ENCODE measurements at regions not wholly inside any gene's neighbourhood (a gene's known extent, or its start where the extent isn't known, plus 50 kb on each side); places are given as distances from the start of the nearest gene placed in this dataset.

DNA sequence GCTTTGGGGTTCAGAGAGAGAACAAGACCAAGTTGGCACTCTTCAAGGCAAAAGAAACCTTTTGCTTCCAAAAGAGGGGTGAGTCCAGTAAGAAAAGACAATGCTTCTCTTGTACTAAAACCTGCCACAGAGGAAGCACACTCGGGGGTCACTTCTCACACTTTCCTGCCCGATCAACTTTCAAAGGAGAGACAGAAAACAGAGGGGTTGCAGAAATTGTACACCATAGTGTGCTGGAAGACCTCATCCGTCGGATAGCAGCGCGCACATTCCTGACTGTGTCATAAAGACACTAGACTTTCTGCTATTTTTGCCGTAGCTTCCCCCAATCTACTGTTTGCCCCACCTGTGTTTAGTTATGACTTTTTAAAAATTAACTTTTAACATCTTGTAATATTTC is 66.9 kb downstream of the OR2K2 start:
- no peak for DNase-seq (ENCODE audit: extremely low spot score in 2 of 2)
- intact Hi-C loops (cut with DNase I) = no loop called here
- TF ChIP-seq, protein P1, sequence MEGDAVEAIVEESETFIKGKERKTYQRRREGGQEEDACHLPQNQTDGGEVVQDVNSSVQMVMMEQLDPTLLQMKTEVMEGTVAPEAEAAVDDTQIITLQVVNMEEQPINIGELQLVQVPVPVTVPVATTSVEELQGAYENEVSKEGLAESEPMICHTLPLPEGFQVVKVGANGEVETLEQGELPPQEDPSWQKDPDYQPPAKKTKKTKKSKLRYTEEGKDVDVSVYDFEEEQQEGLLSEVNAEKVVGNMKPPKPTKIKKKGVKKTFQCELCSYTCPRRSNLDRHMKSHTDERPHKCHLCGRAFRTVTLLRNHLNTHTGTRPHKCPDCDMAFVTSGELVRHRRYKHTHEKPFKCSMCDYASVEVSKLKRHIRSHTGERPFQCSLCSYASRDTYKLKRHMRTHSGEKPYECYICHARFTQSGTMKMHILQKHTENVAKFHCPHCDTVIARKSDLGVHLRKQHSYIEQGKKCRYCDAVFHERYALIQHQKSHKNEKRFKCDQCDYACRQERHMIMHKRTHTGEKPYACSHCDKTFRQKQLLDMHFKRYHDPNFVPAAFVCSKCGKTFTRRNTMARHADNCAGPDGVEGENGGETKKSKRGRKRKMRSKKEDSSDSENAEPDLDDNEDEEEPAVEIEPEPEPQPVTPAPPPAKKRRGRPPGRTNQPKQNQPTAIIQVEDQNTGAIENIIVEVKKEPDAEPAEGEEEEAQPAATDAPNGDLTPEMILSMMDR (IDR thresholded peaks at IDR 0.05) = no peak
- TF ChIP-seq POLR2AphosphoS5 (IDR thresholded peaks at IDR 0.05; ENCODE audit: insufficient read depth in 1 of 2, low read depth in 1 of 2) (no peak), POLR2A (IDR thresholded peaks at IDR 0.05) (no peak)

DNA sequence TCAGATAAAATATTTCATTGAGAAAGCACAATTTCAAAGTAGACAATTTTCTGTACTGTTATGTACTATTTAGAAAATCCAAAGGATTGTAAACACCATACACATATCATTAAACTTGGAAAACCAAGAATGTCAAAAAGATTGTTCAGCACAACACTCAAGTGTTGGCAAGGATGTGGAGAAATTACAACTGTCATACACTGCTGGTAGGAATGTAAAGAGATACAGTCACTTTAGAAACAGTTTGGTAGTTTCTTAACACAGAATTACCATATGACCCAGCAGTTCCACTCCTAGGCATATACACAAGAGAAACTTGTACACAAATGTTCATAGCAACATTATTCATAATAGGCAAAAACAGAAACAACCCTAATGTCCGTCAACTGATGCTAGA is 71.2 kb downstream of the OR2K2 start:
- no peak for DNase-seq (ENCODE audit: extremely low spot score in 2 of 2)
- no peaks in the 10 kb centered on the region for H3K9me3 ChIP-seq
- TF ChIP-seq, protein P1 (IDR thresholded peaks at IDR 0.05) = no peak
- no peak for TF ChIP-seq POLR2AphosphoS5 (IDR thresholded peaks at IDR 0.05; ENCODE audit: insufficient read depth in 1 of 2, low read depth in 1 of 2)
- no peak for TF ChIP-seq POLR2A (IDR thresholded peaks at IDR 0.05)
- no peaks in the 10 kb centered on the region for H3K36me3 ChIP-seq
- intact Hi-C loops (cut with DNase I) = no loop called here
- H3K27ac ChIP-seq = no peak overlapping the region
- no peak overlapping the region for H3K4me3 ChIP-seq
- H3K4me1 ChIP-seq = no peaks in the 10 kb centered on the region
- H3K27me3 ChIP-seq = no peaks in the 10 kb centered on the region

More for the DNA sequence above, 66.9 kb downstream of the OR2K2 start:
- no peak overlapping the region for H3K27ac ChIP-seq
- H3K9me3 ChIP-seq = no peaks in the 10 kb centered on the region
- H3K27me3 ChIP-seq = no peaks in the 10 kb centered on the region
- H3K4me3 ChIP-seq = no peak overlapping the region
- no peaks in the 10 kb centered on the region for H3K36me3 ChIP-seq
- no peaks in the 10 kb centered on the region for H3K4me1 ChIP-seq

- Histone ChIP-seq H3K36me3 (no peaks in the 10 kb centered on the region), H3K27ac (no peak overlapping the region), H3K4me3 (no peak overlapping the region), H3K27me3 (no peaks in the 10 kb centered on the region), H3K4me1 (no peaks in the 10 kb centered on the region), H3K9me3 (no peaks in the 10 kb centered on the region)
- no peak for DNase-seq (ENCODE audit: extremely low spot score in 2 of 2)
- TF ChIP-seq, protein P1 (IDR thresholded peaks at IDR 0.05) = no peak
- TF ChIP-seq POLR2A (IDR thresholded peaks at IDR 0.05) = no peak
- TF ChIP-seq POLR2AphosphoS5 (IDR thresholded peaks at IDR 0.05; ENCODE audit: insufficient read depth in 1 of 2, low read depth in 1 of 2) = no peak
- intact Hi-C loops (cut with DNase I) = no loop called here
Observed at GRCh38 chr9:111258209-111258874, 71.7 kb downstream of the OR2K2 start.

DNA sequence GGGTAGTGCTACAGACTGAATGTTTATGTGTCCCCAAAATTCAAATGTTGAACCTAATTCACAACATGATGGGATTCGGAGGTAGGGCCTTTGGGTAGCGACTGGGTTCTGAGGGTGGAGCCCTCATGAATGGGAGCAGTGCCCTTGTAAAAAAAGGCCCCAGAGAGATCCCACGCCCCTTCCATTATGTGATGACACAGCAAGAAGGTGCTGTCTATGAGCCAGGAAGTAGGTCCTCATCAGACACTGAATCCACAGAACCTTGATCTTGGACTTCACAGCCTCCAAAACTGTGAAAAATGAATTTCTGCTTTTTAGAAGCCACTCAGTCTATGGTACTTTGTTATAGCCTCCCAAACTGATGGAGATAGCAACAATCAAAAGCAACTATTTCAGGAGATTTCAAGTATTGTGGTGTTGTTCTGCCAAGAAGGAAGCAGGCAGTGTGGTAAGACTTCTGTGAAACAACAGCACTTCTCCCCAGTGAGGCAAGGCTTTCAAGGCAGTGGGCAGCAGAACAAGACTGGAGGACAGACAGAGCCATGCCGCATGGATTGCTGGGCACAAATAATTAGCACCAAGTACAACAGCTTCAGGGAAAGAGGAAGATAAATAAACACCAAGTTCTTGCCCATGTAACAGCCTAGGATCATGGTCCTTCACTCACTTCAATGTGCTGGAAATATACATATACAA is 76.1 kb downstream of the OR2K2 start:
- H3K9me3 ChIP-seq = no peaks in the 10 kb centered on the region
- intact Hi-C loops (cut with DNase I) = no loop called here
- no peaks in the 10 kb centered on the region for H3K36me3 ChIP-seq
- no peak overlapping the region for H3K27ac ChIP-seq
- no peak overlapping the region for H3K4me3 ChIP-seq
- DNase-seq (ENCODE audit: extremely low spot score in 2 of 2) = no peak
- no peaks in the 10 kb centered on the region for H3K27me3 ChIP-seq
- TF ChIP-seq, protein P1 (IDR thresholded peaks at IDR 0.05) = no peak
- TF ChIP-seq POLR2AphosphoS5 (IDR thresholded peaks at IDR 0.05; ENCODE audit: insufficient read depth in 1 of 2, low read depth in 1 of 2) = no peak
- no peak for TF ChIP-seq POLR2A (IDR thresholded peaks at IDR 0.05)
- no peaks in the 10 kb centered on the region for H3K4me1 ChIP-seq
